ENCODE measurements at regions not wholly inside any gene's neighbourhood (a gene's known extent, or its start where the extent isn't known, plus 50 kb on each side); places are given as distances from the start of the nearest gene placed in this dataset.

GRCh38 chr7:79711660-79712059 is 258.2 kb upstream of the MAGI2 start:
- H3K27ac ChIP-seq (ENCODE audit: low read length), result no peak overlapping the region
- no peak overlapping the region for H3K9ac ChIP-seq (ENCODE audit: low read length)
- no peaks in the 10 kb centered on the region for H3K9me3 ChIP-seq (replicated peaks; ENCODE audit: insufficient read depth, low read length)
- H4K20me1 ChIP-seq (ENCODE audit: insufficient read depth, low read length), result no peaks in the 10 kb centered on the region
- H3F3A ChIP-seq (ENCODE audit: insufficient read depth, low read length), result no peaks in the 10 kb centered on the region
- no peaks in the 10 kb centered on the region for H3K36me3 ChIP-seq (replicated peaks; ENCODE audit: insufficient read depth, low read length)
- no peaks in the 10 kb centered on the region for H3K27me3 ChIP-seq (replicated peaks; ENCODE audit: insufficient read depth, low read length)
- no peak overlapping the region for H3K4me2 ChIP-seq (ENCODE audit: low read depth, low read length)
- DNase-seq, result no peak
- H3K4me3 ChIP-seq (ENCODE audit: low read length), result no peak overlapping the region
- TF ChIP-seq CTCF (IDR thresholded peaks at IDR 0.05; ENCODE audit: low read length) (no peak), EZH2phosphoT487 (IDR thresholded peaks at IDR 0.05; ENCODE audit: low read length) (no peak), EZH2 (optimal IDR thresholded peaks at IDR 0.05; ENCODE audit: low read depth, low read length) (no peak)
- no peaks in the 10 kb centered on the region for H3K9me2 ChIP-seq (replicated peaks; ENCODE audit: insufficient read depth, low read length)
- no peaks in the 10 kb centered on the region for H3K4me1 ChIP-seq (ENCODE audit: low read length)
- no peak overlapping the region for H2AFZ ChIP-seq (ENCODE audit: low read length)
- H3K79me2 ChIP-seq (ENCODE audit: low read length), result no peaks in the 10 kb centered on the region

- H3K27ac ChIP-seq (ENCODE audit: low read length), result no peak overlapping the region
- TF ChIP-seq EZH2 (optimal IDR thresholded peaks at IDR 0.05; ENCODE audit: low read depth, low read length) (no peak), CTCF (IDR thresholded peaks at IDR 0.05; ENCODE audit: low read length) (no peak), EZH2phosphoT487 (IDR thresholded peaks at IDR 0.05; ENCODE audit: low read length) (no peak)
Observed at GRCh38 chr7:79709574-79710409, 256.3 kb upstream of the MAGI2 start.

GRCh38 chr7:79702116-79702515 is 248.6 kb upstream of the MAGI2 start:
- no peaks in the 10 kb centered on the region for H3K9me3 ChIP-seq (replicated peaks; ENCODE audit: insufficient read depth, low read length)
- no peak for DNase-seq
- no peaks in the 10 kb centered on the region for H3K36me3 ChIP-seq (replicated peaks; ENCODE audit: insufficient read depth, low read length)
- no peaks in the 10 kb centered on the region for H3K4me1 ChIP-seq (ENCODE audit: low read length)
- H3K27ac ChIP-seq (ENCODE audit: low read length), result no peak overlapping the region
- H3K27me3 ChIP-seq (replicated peaks; ENCODE audit: insufficient read depth, low read length), result no peaks in the 10 kb centered on the region
- H3K9me2 ChIP-seq (replicated peaks; ENCODE audit: insufficient read depth, low read length), result no peaks in the 10 kb centered on the region
- H3K4me2 ChIP-seq (ENCODE audit: low read depth, low read length), result no peak overlapping the region
- H3K79me2 ChIP-seq (ENCODE audit: low read length), result no peaks in the 10 kb centered on the region
- no peak overlapping the region for H2AFZ ChIP-seq (ENCODE audit: low read length)
- H4K20me1 ChIP-seq (ENCODE audit: insufficient read depth, low read length), result no peaks in the 10 kb centered on the region
- H3F3A ChIP-seq (ENCODE audit: insufficient read depth, low read length), result no peaks in the 10 kb centered on the region
- TF ChIP-seq CTCF (IDR thresholded peaks at IDR 0.05; ENCODE audit: low read length) (no peak), EZH2 (optimal IDR thresholded peaks at IDR 0.05; ENCODE audit: low read depth, low read length) (no peak)
- no peak overlapping the region for H3K9ac ChIP-seq (ENCODE audit: low read length)
- H3K4me3 ChIP-seq (ENCODE audit: low read length), result no peak overlapping the region

More at GRCh38 chr7:79709574-79710409, 256.3 kb upstream of the MAGI2 start:
- Histone ChIP-seq H3K27me3 (replicated peaks; ENCODE audit: insufficient read depth, low read length) (no peaks in the 10 kb centered on the region), H3F3A (ENCODE audit: insufficient read depth, low read length) (no peaks in the 10 kb centered on the region), H4K20me1 (ENCODE audit: insufficient read depth, low read length) (no peaks in the 10 kb centered on the region), H3K79me2 (ENCODE audit: low read length) (no peaks in the 10 kb centered on the region), H3K9ac (ENCODE audit: low read length) (no peak overlapping the region), H3K9me2 (replicated peaks; ENCODE audit: insufficient read depth, low read length) (no peaks in the 10 kb centered on the region), H3K9me3 (replicated peaks; ENCODE audit: insufficient read depth, low read length) (no peaks in the 10 kb centered on the region), H3K4me3 (ENCODE audit: low read length) (no peak overlapping the region), H3K36me3 (replicated peaks; ENCODE audit: insufficient read depth, low read length) (no peaks in the 10 kb centered on the region), H2AFZ (ENCODE audit: low read length) (no peak overlapping the region), H3K4me2 (ENCODE audit: low read depth, low read length) (no peak overlapping the region), H3K4me1 (ENCODE audit: low read length) (no peaks in the 10 kb centered on the region)
- DNase-seq, result no peak
